ENCODE measurements at regions not wholly inside any gene's neighbourhood (a gene's known extent, or its start where the extent isn't known, plus 50 kb on each side); places are given as distances from the start of the nearest gene placed in this dataset.

GRCh38 chr10:4568731-4569130 is 257.3 kb upstream of the AKR1E2 start:
- no peaks in the 10 kb centered on the region for H3K27me3 ChIP-seq (ENCODE audit: insufficient read depth, low read length, poor library complexity)
- no peak overlapping the region for H3K4me2 ChIP-seq (ENCODE audit: insufficient read depth, low read length)
- H3K4me1 ChIP-seq (ENCODE audit: insufficient read depth, low read length), result 0 out of 2 replicates have a peak, but pooled peaks cover 8% of the 10 kb centered on the region
- no peaks in the 10 kb centered on the region for H3K9me3 ChIP-seq (ENCODE audit: insufficient read depth, low read length, severe bottlenecking)
- ATAC-seq (ENCODE audit: insufficient read depth, low read depth) (peak; percentile 97), DNase-seq (peak; percentile 55)
- H3K27ac ChIP-seq (ENCODE audit: low read length), result no peak overlapping the region
- no peak for TF ChIP-seq CTCF (IDR thresholded peaks at IDR 0.05; ENCODE audit: borderline replicate concordance, extremely low read depth, low read length, poor library complexity, severe bottlenecking)
- no peak overlapping the region for H2AFZ ChIP-seq (ENCODE audit: low read depth, low read length)
- no peak overlapping the region for H3K9ac ChIP-seq (ENCODE audit: low read depth, low read length)
- no peak overlapping the region for H3K4me3 ChIP-seq (ENCODE audit: low read depth in 1 of 2, low read length in 2 of 2)
- no peaks in the 10 kb centered on the region for H3K36me3 ChIP-seq (ENCODE audit: insufficient read depth, low read length)
- H3K79me2 ChIP-seq (ENCODE audit: insufficient read depth, low read length), result no peaks in the 10 kb centered on the region
- H4K20me1 ChIP-seq (ENCODE audit: insufficient read depth, low read length), result no peaks in the 10 kb centered on the region

- ATAC-seq (ENCODE audit: insufficient read depth, low read depth) (no peak), DNase-seq (no peak)
- no peak overlapping the region for H3K4me3 ChIP-seq (ENCODE audit: low read depth in 1 of 2, low read length in 2 of 2)
- no peaks in the 10 kb centered on the region for H3K9me3 ChIP-seq (ENCODE audit: insufficient read depth, low read length, severe bottlenecking)
- no peaks in the 10 kb centered on the region for H3K27me3 ChIP-seq (ENCODE audit: insufficient read depth, low read length, poor library complexity)
- H3K4me2 ChIP-seq (ENCODE audit: insufficient read depth, low read length), result no peak overlapping the region
- no peak for TF ChIP-seq CTCF (IDR thresholded peaks at IDR 0.05; ENCODE audit: borderline replicate concordance, extremely low read depth, low read length, poor library complexity, severe bottlenecking)
- no peaks in the 10 kb centered on the region for H3K79me2 ChIP-seq (ENCODE audit: insufficient read depth, low read length)
- no peak overlapping the region for H3K27ac ChIP-seq (ENCODE audit: low read length)
- H2AFZ ChIP-seq (ENCODE audit: low read depth, low read length), result no peak overlapping the region
- 0 out of 2 replicates have a peak, but pooled peaks cover 8% of the 10 kb centered on the region for H3K4me1 ChIP-seq (ENCODE audit: insufficient read depth, low read length)
- H4K20me1 ChIP-seq (ENCODE audit: insufficient read depth, low read length), result no peaks in the 10 kb centered on the region
- no peak overlapping the region for H3K9ac ChIP-seq (ENCODE audit: low read depth, low read length)
- no peaks in the 10 kb centered on the region for H3K36me3 ChIP-seq (ENCODE audit: insufficient read depth, low read length)
Observed at GRCh38 chr10:4568086-4568485, 257.9 kb upstream of the AKR1E2 start.

DNA sequence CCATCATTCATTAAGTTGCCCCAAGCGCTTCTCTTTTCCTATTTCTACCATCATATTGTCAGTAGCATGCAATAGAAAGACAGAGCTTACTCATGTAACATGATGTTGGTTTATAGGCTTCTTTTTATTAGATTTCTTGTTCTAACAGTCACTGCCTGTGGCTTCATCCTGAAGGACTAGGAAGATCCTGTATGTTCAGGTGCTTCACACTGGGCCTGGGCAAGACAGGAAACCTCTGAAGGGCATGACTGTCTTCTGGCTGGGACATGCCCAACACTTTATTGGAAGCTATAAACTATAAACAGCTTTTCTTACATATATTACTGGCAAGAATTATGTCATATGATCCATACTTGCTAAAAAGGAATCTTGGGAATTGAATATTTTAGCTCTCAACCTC is 258.4 kb upstream of the AKR1E2 start:
- ATAC-seq (ENCODE audit: insufficient read depth, low read depth) (no peak), DNase-seq (no peak)
- Histone ChIP-seq H3K9me3 (ENCODE audit: insufficient read depth, low read length, severe bottlenecking) (no peaks in the 10 kb centered on the region), H3K27ac (ENCODE audit: low read length) (no peak overlapping the region), H3K4me2 (ENCODE audit: insufficient read depth, low read length) (no peak overlapping the region), H2AFZ (ENCODE audit: low read depth, low read length) (no peak overlapping the region), H3K4me3 (ENCODE audit: low read depth in 1 of 2, low read length in 2 of 2) (no peak overlapping the region), H3K27me3 (ENCODE audit: insufficient read depth, low read length, poor library complexity) (no peaks in the 10 kb centered on the region), H3K36me3 (ENCODE audit: insufficient read depth, low read length) (no peaks in the 10 kb centered on the region), H4K20me1 (ENCODE audit: insufficient read depth, low read length) (no peaks in the 10 kb centered on the region), H3K9ac (ENCODE audit: low read depth, low read length) (no peak overlapping the region), H3K4me1 (ENCODE audit: insufficient read depth, low read length) (0 out of 2 replicates have a peak, but pooled peaks cover 8% of the 10 kb centered on the region), H3K79me2 (ENCODE audit: insufficient read depth, low read length) (no peaks in the 10 kb centered on the region)
- TF ChIP-seq EZH2 (IDR thresholded peaks at IDR 0.05; ENCODE audit: borderline replicate concordance, low read depth, low read length, severe bottlenecking) (no peak), CTCF (IDR thresholded peaks at IDR 0.05; ENCODE audit: borderline replicate concordance, extremely low read depth, low read length, poor library complexity, severe bottlenecking) (no peak)

DNA sequence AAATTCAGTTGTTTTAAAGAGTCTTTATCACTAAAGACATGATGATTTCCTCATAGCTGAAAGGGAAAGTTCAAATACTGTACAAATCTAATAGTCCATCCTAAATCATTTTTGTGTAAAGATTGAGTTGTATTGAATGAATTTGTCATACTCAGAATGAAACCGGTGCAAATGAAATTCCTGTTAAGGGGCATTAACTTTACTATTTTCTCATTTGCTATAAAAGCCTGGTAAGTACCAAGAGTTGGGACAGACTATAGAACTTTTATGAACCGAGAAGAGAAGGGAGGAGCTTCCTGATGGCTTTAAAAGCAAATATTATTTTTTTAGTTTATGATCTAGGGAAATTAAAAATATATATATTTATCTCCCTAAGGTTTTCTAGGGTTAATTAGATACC is 260.0 kb upstream of the AKR1E2 start:
- Histone ChIP-seq H3K79me2 (ENCODE audit: insufficient read depth, low read length) (no peaks in the 10 kb centered on the region), H3K4me2 (ENCODE audit: insufficient read depth, low read length) (no peak overlapping the region), H3K9ac (ENCODE audit: low read depth, low read length) (no peak overlapping the region), H3K27ac (ENCODE audit: low read length) (no peak overlapping the region), H3K27me3 (ENCODE audit: insufficient read depth, low read length, poor library complexity) (no peaks in the 10 kb centered on the region), H3K9me3 (ENCODE audit: insufficient read depth, low read length, severe bottlenecking) (no peaks in the 10 kb centered on the region), H3K4me3 (ENCODE audit: low read depth in 1 of 2, low read length in 2 of 2) (no peak overlapping the region), H3K36me3 (ENCODE audit: insufficient read depth, low read length) (no peaks in the 10 kb centered on the region), H3K4me1 (ENCODE audit: insufficient read depth, low read length) (0 out of 2 replicates have a peak, but pooled peaks cover 8% of the 10 kb centered on the region), H4K20me1 (ENCODE audit: insufficient read depth, low read length) (no peaks in the 10 kb centered on the region), H2AFZ (ENCODE audit: low read depth, low read length) (no peak overlapping the region)
- DNase-seq (no peak), ATAC-seq (ENCODE audit: insufficient read depth, low read depth) (no peak)
- TF ChIP-seq CTCF (IDR thresholded peaks at IDR 0.05; ENCODE audit: borderline replicate concordance, extremely low read depth, low read length, poor library complexity, severe bottlenecking) (no peak), EZH2 (IDR thresholded peaks at IDR 0.05; ENCODE audit: borderline replicate concordance, low read depth, low read length, severe bottlenecking) (no peak)

All from DND-41 (cell line).